GM19324 (cell line): ENCODE measurements at regions not wholly inside any gene's neighbourhood (a gene's known extent, or its start where the extent isn't known, plus 50 kb on each side); places are given as distances from the start of the nearest gene placed in this dataset.
"Not testable (repeated sequence)": the region's sequence is repeated elsewhere in the genome, so short reads cannot be mapped to it uniquely, and the experiment has no call there.

ENCODE experiments used
- ATAC-seq: cut with Tn5 transposase; IDR thresholded peaks from one replicate; pipeline ENCODE4 v1.9.1; 2021; ENCODE audit warnings: mild to moderate bottlenecking, moderate library complexity; ENCODE audit not compliant: unreplicated experiment, low FRiP score

DNA sequence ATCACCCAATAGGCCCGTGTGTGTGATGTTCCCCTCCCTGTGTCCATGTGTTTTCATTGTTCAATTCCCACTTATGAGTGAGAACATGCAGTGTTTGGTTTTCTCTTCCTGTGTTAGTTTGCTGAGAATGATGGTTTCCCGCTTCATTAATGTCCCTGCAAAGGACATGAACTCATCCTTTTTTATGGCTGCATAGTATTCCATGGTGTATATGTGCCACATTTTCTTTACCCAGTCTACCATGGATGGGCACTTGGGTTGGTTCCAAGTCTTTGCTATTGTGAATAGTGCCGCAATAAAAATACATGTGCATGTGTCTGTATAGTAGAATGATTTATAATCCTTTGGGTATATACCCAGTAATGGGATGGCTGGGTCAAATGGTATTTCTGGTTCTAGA lies 568.1 kb downstream of the MATN1 start:
- not testable (repeated sequence) for ATAC-seq

DNA sequence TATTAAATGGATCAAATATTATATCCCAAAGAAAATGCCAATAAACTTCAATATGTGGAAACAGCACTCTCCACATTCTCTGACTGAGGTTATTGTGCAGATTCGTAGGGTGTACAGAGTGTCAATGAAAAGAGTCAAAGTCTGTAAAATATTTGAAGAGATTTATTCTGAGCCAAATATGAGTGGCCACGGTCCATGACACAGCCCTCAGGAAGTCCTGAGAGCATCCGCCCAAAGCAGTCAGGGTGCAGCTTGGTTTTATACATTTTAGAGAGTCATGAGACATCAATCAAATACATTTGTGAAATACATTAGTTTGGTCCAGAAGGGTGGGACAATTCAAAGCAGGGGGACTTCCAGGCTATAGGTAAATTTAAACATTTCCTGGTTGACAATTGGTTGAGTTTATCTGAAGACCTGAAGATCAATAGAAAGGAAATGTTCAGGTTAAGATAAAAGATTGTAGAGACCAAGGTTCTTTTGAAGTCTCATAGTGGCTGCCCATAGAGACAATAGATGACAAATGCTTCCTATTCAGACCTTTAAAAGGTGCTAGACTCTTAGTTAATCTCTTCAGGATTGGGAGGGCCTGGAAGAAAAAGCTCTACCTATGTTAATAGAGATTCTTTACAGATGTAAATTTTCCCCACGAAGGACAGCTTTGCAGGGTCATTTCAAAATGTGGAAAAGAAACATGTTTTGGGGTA lies 569.5 kb downstream of the MATN1 start:
- no peak for ATAC-seq

DNA sequence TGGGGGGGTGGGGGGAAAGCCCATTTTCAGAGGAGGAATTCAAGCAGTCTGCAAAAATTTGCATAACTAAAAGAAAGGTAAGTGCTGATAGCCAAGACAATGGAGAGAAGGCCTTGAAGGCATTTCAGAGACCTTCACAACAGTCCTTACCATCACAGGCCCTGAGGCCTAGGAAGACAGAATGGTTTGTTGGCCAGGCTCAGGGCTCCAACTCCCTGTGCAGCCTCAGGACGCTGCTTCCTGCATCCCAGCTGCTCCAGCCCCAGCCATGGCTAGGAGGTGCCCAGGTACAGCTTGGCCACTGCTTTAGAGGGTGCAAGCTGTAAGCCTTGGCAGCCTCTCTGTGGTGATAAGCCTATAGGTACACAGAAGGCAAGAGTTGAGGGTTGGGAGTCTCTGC lies 571.6 kb downstream of the MATN1 start:
- ATAC-seq: no peak

DNA sequence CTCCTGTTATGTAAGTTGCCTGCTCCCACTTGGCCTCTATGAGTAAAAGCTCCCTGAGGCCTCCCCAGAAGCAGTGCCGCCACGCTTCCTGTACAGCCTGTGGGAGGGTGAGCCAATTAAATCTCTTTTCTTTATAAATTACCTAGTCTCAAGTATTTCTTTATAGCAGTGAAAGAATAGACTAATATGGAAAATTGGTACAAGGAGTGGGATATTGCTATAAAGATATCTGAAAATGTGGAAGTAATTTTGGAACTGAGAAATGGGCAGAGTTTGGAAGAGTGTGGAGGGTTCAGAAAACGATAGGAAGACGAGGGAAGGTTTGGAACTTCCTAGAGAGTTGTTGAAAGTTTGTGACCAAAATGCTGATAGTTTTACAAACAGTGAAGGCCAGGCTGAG lies 572.3 kb downstream of the MATN1 start:
- ATAC-seq: no peak

DNA sequence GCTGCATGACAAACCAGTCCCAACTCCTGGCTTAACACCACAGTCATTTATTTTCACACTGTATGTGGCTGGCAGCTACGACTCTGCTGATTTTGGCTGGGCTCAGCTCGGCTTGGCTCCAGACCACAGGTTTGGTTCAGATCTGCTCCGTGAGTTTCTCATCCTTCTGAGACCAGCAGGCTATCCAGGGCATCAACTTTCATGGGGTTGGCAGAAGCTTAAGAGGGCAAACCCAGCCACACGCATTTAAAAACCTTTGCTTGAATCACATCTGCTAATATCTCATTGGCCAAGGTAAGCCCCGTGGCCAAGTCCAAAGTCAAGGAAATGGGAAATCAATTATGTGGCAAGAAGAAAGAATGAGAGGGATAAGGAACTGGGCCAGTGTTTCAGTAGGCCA lies 574.2 kb downstream of the MATN1 start:
- ATAC-seq: no peak

DNA sequence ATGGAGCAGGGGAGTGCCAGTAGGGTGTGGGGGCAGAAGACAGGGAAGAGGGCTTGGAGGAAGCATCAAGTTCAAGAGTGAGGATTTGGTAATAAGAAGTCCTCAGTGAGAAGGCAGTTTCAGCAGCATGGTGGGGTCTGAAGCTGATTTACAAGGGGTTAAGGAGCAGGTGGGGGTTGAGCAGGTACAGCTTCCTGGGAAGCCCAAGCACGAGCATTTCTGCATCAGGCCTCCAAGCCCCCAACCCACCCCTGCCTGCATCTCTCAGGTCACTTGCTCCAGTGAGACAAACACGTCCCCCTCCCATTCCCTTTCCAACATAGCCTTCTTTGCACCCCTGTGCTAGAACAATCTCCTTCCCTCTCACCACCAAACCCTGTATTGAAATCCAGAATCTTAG lies 574.7 kb downstream of the MATN1 start:
- ATAC-seq: no peak

DNA sequence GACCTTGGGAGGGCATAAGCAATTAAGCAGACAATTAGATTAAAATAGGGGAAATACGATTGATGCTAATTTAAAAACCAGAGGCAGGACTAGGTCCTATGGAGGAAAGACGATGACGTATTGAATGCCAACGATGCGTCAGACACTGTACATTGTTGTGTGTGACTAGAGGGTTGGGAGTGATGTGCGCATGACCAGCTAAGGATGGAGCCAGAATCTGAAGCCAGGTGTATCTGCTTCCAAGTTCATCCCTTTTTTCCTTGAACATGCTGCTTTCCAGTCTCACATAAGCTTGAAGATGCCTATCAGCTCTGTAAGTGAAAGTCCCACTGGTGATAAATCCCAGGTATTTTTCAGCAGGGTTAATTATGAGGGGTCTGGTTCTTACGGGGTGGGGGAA lies 576.2 kb downstream of the MATN1 start:
- ATAC-seq: no peak

DNA sequence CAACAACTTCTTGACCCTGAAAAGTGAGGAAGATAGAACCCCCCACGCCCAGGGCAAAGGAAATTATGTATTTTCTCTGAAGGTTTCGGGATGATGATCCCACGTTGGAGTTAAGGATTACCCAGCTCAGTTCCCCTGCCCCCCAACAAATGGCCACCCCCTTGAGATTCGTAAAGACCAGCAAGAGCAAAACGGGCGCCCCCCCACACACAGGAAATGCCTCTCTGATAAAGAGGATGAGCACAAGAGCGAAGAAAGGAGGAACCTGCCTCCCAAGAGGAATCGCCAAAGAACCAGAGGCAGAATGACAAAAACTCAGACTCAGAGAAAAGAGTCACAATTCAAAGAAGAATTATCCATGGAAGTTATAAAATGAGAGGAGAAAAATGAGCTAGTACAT lies 576.9 kb downstream of the MATN1 start:
- ATAC-seq: no peak

DNA sequence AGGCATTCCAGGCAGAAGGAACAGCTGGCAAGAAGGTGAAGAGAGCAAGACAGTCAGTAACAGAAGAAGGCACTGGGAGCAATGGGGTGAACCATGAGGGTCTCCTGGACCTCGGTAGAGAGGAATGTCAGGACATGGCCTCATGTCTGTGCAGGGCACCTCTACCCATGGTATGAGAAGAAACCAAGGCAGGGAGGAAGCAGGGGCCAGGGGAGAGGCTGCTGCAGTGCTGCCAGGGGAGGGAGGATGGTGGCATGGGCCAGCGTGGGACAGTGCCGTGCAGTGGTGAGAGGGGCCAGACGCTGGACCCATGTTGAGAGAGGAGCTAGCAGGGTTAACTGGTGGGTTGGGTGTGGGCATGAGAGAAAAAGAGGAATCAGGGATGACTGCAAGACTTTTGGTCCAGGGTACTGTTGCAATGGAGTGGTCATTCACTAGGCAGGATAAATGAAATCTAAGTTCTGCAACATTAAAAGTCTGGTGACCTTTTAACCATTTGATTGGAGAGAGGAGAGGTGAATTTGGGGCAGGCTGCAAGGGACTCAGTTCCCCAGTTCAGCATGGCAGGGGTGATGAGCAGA lies 577.6 kb downstream of the MATN1 start:
- ATAC-seq: no peak

DNA sequence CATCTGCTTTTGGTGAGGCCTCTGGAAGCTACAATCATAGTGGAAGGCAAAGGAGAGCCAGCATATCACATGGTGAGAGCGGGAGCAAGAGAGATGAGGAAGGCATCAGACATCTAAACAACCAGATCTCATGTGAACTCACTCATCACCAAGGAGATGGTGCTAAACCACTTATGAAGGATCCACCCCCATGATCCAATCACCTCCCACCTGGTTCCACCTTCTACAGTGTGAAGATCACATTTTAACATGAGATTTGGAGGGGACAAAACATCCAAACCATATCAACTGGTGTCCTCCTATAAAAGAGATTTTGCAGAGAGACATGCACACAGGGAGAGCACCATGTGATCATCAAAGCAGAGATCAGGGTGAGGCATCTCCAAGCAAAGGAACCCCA lies 578.6 kb downstream of the MATN1 start:
- no peak for ATAC-seq

DNA sequence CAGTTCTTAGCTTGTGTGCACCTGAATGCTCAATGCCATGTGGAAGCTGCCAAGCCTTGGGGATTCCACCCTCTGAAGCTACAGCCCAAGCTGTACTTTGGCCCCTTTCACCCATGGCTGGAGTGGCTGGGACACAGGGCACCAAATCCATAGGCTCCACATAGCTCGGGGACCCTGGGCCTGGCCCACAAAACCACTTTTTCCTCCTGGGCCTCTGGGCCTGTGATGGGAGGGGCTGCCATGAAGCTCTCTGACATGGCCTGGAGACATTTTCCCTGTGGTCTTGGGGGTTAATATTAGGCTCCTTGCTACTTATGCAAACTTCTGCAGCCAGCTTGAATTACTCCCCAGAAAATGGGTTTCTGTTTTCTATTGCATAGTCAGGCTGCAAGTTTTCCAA lies 579.9 kb downstream of the MATN1 start:
- ATAC-seq: no peak

DNA sequence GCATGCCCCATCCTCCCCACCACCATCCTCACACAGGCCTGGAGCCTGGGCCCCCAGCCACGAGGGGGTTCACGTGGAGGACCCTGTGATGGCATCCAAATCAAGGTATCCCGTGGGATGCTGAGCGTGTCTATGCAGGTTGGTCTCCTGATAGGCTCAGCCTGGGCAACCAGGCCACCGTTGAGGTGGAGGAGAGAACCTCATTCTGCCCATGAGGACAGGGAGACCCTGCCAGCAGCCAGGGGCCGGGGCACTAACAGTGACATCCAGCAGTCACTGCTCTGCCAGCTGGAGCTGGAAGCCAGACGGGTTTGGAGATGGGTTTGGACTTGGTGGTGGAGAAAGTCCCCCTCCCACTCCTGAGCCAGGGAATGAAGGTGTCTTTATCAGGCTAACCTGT lies 582.8 kb downstream of the MATN1 start:
- no peak for ATAC-seq

DNA sequence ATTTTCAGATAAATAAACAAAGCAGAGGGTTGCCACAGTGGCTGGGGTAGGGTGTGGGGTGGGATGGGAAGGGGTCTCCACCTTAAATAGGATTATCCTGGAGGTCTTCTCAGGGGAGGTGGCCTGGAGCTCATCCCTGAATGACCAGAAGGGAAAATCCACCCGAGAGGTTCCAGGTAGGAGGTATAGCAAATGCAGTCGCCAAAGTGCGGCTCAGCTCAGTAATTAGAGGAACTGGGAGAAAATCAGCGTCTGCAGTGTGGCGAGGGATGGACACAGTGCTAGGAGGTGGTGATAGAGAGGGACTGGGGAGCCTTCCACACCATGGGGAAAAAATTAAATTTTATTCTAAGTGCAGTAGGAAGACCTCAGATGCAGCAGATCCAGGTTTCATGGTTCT lies 584.5 kb downstream of the MATN1 start:
- no peak for ATAC-seq

DNA sequence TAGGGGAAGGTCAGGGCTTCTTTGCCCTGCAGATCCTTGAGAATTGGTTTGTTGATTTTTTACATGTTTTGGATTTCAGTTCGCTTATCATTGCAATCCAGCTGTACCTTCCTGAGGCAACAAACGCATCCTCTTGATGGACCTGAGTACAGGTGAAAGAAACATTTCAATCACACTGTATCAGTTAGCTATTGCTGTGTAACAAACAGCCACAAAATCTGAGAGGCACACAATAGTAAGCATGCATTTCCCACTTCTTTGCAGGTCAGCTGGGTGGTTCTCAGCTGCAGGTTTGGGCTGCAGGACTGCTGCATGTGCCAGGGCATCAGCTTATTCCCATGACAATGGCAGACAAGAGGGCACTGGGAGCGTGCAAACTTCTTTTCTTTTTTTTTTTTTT lies 586.4 kb downstream of the MATN1 start:
- no peak for ATAC-seq

DNA sequence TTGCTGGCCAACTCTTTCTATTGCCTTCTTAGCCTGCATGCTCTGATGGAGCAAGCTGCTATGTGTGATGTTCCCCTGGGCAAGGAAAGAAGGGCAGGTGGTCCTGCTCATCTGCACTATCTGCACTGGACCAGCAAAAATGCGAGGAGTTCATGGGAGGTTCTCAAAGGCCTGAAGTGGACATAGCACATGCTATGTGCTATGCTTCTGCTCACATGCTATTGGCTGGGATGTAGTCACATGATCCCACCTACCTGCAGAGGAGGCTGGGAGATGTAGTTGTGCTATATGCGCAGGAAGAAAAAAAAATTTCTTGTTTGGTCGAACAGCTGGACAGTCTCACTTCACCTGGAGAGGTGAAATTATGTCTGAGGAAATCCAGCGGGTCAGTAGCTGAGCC lies 587.7 kb downstream of the MATN1 start:
- ATAC-seq: no peak

DNA sequence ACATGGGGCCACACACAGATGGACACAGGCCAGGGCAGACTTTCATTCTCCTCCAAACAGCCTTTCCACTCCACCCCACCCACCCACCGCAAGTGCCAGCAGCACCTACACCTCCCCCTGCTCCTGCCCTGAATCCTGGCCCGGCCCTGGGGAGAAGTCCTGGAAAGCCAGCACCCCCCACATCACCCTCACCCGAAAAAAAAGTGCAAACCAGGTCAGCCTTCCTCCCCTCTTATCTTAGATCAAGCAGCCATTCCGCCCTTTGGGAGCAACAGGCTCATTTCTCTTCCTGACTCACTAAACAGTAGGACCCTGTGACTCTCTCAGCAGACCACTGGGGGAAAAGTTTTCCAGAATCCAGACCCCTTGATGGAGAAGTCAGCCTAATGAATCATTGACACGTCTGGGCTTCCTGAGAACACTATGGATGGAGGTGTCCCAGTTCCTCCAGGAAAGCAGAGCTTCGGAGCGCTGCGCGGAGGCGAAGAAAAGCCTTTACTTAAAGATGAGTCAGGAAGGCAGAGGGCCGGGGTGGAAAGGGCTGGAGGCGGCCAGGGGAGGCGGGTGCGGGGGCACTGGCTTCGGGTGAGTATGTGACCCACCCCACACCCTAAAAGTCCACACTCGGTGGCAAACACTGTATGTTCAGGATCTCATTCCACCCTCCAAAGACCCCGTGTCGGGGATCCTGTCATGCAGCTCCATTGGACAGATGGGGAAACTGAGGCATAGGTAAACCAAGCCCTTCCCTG lies 588.7 kb downstream of the MATN1 start:
- ATAC-seq: no peak

DNA sequence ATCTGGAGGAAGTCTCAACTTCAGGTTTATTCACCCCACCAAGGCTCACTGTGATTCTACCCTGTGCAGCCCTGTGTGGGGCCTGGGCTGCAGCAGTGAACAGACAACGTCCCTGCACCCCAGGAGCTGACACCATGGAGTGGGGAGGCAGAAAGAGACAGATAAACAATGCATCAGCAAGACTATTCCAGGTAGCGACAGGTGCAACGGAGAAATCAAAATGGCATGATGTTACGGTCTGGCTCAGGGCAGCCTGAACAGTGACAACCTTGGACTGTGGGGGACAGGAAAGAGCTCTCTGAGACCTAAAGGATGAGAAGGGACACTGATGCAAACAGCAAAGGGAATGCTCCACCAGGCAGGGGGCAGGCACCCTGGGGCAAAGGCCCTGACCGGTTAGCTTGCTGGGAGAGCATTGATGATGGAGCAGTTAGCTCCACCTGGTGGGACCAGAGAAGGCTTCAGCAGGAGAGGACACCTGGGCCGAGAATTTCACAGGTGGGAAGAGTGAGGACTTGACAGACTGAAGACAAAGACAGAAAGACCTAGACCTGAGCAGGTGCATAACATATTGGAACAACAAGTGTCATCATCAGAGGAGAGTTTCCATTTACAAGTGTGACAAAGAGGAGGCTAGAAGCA lies 589.9 kb downstream of the MATN1 start:
- ATAC-seq: no peak

DNA sequence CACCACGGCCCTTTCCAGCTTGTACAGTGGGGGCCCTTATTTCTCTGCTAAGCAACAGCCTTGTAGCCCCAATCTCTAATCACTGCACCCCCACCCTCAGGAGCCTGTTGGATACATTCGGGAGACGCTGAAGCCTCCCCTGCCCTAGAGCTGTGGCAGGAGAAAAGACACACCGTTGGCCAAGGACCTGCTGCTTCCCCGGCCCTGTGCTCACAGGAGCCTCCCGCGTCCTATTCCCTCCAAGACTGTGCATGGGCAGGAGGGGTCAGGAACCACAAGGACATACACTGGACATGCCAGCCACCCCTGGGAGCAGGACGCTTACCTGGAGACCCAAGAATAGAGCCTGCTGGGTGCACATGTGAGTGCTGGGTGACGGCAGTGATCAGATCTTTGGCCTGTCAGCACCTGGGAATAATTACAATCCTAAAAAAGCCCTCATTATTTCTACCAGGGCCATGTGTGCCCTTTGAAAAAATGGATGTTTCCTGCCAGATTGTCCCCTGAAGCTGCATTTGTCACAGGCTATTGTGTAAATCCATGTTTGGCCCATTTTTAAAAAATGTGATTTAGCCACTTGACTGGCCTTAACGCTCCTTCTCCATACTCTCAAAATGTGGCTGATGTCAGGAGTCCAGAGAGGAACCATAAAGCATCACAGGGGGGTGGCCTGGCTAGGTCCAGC lies 590.6 kb downstream of the MATN1 start:
- no peak for ATAC-seq

DNA sequence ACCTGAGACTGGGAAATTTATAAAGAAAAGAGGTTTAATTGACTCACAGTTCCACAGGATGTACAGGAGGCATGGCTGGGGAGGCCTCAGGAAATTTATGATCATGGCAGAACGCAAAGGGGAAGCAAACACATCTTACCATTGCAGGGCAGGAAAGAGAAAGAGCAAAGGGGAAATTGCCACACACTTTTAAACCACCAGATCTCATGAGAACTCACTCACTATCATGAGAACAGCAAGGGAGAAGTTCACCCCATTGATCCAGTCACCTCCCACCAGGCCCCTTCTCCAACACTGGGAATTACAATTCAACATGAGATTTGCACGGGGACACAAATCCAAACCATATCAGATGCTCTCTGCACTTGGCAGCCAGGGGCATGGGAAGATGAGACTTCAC lies 592.8 kb downstream of the MATN1 start:
- not testable (repeated sequence) for ATAC-seq

DNA sequence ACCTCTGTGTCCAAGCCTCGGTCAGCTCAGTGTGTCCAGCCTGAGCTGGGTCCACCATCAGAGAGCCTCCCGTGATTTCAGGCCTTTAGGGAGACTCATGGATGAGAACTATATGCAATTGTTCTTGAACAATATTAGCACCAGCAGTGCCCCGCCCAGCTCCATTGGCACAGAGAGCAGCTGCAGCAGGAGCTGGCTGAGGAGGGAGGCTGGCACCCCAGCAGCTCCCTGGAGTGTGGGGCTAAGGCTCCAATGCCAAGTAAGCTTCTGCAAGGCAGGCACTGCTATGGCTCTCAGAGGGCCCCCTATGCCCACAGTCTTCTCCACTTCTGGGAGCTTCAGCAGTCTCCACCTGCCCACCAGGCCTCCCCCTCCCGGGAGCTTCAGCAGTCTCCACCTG lies 593.3 kb downstream of the MATN1 start:
- ATAC-seq: no peak
